HEK293 (cell line): ENCODE measurements at regions not wholly inside any gene's neighbourhood (a gene's known extent, or its start where the extent isn't known, plus 50 kb on each side); places are given as distances from the start of the nearest gene placed in this dataset.

ENCODE experiments used
- CTCF ChIA-PET: fragments of 350-600 bp; formaldehyde crosslinking; extraction: SDS; loops from one replicate; lab custom pipeline; 2021; ENCODE audit warnings: antibody characterized with exemption; lab: Yijun Ruan, JAX
- POLR2A ChIA-PET: fragments of 300-600 bp; formaldehyde crosslinking; extraction: SDS; loops from one replicate; lab custom pipeline; 2020; ENCODE audit warnings: antibody characterized with exemption, inconsistent platforms; lab: Yijun Ruan, JAX
- H3K27ac ChIP-seq: fragments of 200-500 bp; sonication (Bioruptor generic); 2 replicates; pipeline ENCODE4 v1.5.1; 2014; ENCODE audit warnings: low read depth, low read length, control low read depth, inconsistent platforms; ENCODE audit errors: extremely low read depth
- H3K36me3 ChIP-seq, 2 experiments: fragments of 200-500 bp in 1 of 2; sonication (Bioruptor generic) in 1 of 2; 1 replicate in 1 of 2; 2 replicates in 1 of 2; pipeline ENCODE4 v1.5.1; 2014 to 2017; ENCODE audit warnings: inconsistent platforms in 2 of 2, low read length in 2 of 2; ENCODE audit not compliant: control insufficient read depth in 2 of 2, insufficient read depth in 1 of 2
- H3K4me1 ChIP-seq: fragments of 200-500 bp; sonication (Bioruptor generic); 2 replicates; pipeline ENCODE4 v1.5.1; 2014; ENCODE audit warnings: mild to moderate bottlenecking, low read length, inconsistent platforms; ENCODE audit not compliant: control insufficient read depth, insufficient read depth
- H3K4me3 ChIP-seq: 2 replicates; pipeline ENCODE4 v1.5.1; 2011; ENCODE audit warnings: low read depth, mild to moderate bottlenecking, control low read depth, low read length, moderate library complexity
- H3K9me3 ChIP-seq: fragments of 200-500 bp; sonication (Bioruptor generic); 2 replicates; pipeline ENCODE4 v1.5.1; 2014; ENCODE audit warnings: low read depth, low read length, inconsistent platforms; ENCODE audit not compliant: control insufficient read depth, insufficient read depth
- BCL11B ChIP-seq: fragments of 450-650 bp; formaldehyde crosslinking; IDR thresholded peaks from 2 replicates; pipeline ENCODE4 v1.5.1; 2016; ENCODE audit warnings: low read depth, missing biosample characterization, missing genetic modification characterization
- EGR2 ChIP-seq: fragments of 450-650 bp; formaldehyde crosslinking; IDR thresholded peaks from 2 replicates; pipeline ENCODE4 v1.5.1; 2016; ENCODE audit warnings: low read depth, missing biosample characterization, missing genetic modification characterization
- GLI4 ChIP-seq: fragments of 450-650 bp; formaldehyde crosslinking; IDR thresholded peaks from 2 replicates; pipeline ENCODE4 v1.5.1; 2016; ENCODE audit warnings: missing biosample characterization, missing genetic modification characterization
- GLIS1 ChIP-seq: fragments of 450-650 bp; formaldehyde crosslinking; IDR thresholded peaks from 2 replicates; pipeline ENCODE4 v1.5.1; 2016; ENCODE audit warnings: missing biosample characterization, missing genetic modification characterization
- KLF8 ChIP-seq: fragments of 450-650 bp; formaldehyde crosslinking; IDR thresholded peaks from 2 replicates; pipeline ENCODE4 v1.5.1; 2016; ENCODE audit warnings: missing biosample characterization, missing genetic modification characterization
- PRDM10 ChIP-seq: fragments of 450-650 bp; formaldehyde crosslinking; IDR thresholded peaks from 2 replicates; pipeline ENCODE4 v1.5.1; 2016; ENCODE audit warnings: missing biosample characterization, missing genetic modification characterization
- SP2 ChIP-seq: fragments of 450-650 bp; formaldehyde crosslinking; IDR thresholded peaks from 2 replicates; pipeline ENCODE4 v1.5.1; 2016; ENCODE audit warnings: missing biosample characterization, missing genetic modification characterization
- SP3 ChIP-seq: fragments of 450-650 bp; formaldehyde crosslinking; IDR thresholded peaks from 2 replicates; pipeline ENCODE4 v1.5.1; 2016; ENCODE audit warnings: missing biosample characterization, missing genetic modification characterization
- SP7 ChIP-seq: fragments of 450-650 bp; formaldehyde crosslinking; IDR thresholded peaks from 2 replicates; pipeline ENCODE4 v1.5.1; 2016; ENCODE audit warnings: missing biosample characterization, missing genetic modification characterization
- ZBTB20 ChIP-seq: fragments of 450-650 bp; formaldehyde crosslinking; IDR thresholded peaks from 2 replicates; pipeline ENCODE4 v1.5.1; 2016; ENCODE audit warnings: missing biosample characterization, missing genetic modification characterization
- ZBTB44 ChIP-seq: fragments of 450-650 bp; IDR thresholded peaks from 2 replicates; pipeline ENCODE4 v1.5.1; 2018; ENCODE audit warnings: missing biosample characterization, mild to moderate bottlenecking, missing genetic modification characterization
- ZBTB8A ChIP-seq: fragments of 450-650 bp; formaldehyde crosslinking; IDR thresholded peaks from 2 replicates; pipeline ENCODE4 v1.5.1; 2016; ENCODE audit warnings: missing biosample characterization, missing genetic modification characterization
- ZFHX2 ChIP-seq: fragments of 450-650 bp; formaldehyde crosslinking; conservative IDR thresholded peaks from 2 replicates; pipeline ENCODE4 v1.5.1; 2016; ENCODE audit warnings: missing biosample characterization, missing genetic modification characterization
- ZFP37 ChIP-seq: fragments of 450-650 bp; formaldehyde crosslinking; IDR thresholded peaks from 2 replicates; pipeline ENCODE4 v1.5.1; 2016; ENCODE audit warnings: missing biosample characterization, missing genetic modification characterization
- ZFP69B ChIP-seq: fragments of 450-650 bp; formaldehyde crosslinking; IDR thresholded peaks from 2 replicates; pipeline ENCODE4 v1.5.1; 2016; ENCODE audit warnings: missing biosample characterization, missing genetic modification characterization
- ZIC2 ChIP-seq: fragments of 450-650 bp; formaldehyde crosslinking; IDR thresholded peaks from 2 replicates; pipeline ENCODE4 v1.5.1; 2016; ENCODE audit warnings: missing biosample characterization, missing genetic modification characterization
- ZNF16 ChIP-seq: fragments of 450-650 bp; formaldehyde crosslinking; IDR thresholded peaks from 2 replicates; pipeline ENCODE4 v1.5.1; 2016; ENCODE audit warnings: low read depth, missing biosample characterization, missing genetic modification characterization
- ZNF2 ChIP-seq: fragments of 450-650 bp; formaldehyde crosslinking; IDR thresholded peaks from 2 replicates; pipeline ENCODE4 v1.5.1; 2016; ENCODE audit warnings: missing biosample characterization, missing genetic modification characterization
- ZNF335 ChIP-seq: fragments of 450-650 bp; formaldehyde crosslinking; conservative IDR thresholded peaks from 2 replicates; pipeline ENCODE4 v1.5.1; 2016; ENCODE audit warnings: missing biosample characterization, missing genetic modification characterization
- ZNF394 ChIP-seq: fragments of 450-650 bp; formaldehyde crosslinking; IDR thresholded peaks from 2 replicates; pipeline ENCODE4 v1.5.1; 2016; ENCODE audit warnings: missing biosample characterization, missing genetic modification characterization, mild to moderate bottlenecking, moderate library complexity, borderline replicate concordance
- ZNF398 ChIP-seq: fragments of 450-650 bp; formaldehyde crosslinking; IDR thresholded peaks from 2 replicates; pipeline ENCODE4 v1.5.1; 2017; ENCODE audit warnings: missing biosample characterization, missing genetic modification characterization
- ZNF501 ChIP-seq: fragments of 450-650 bp; formaldehyde crosslinking; IDR thresholded peaks from 2 replicates; pipeline ENCODE4 v1.5.1; 2016; ENCODE audit warnings: missing biosample characterization, missing genetic modification characterization
- ZNF510 ChIP-seq: fragments of 450-650 bp; formaldehyde crosslinking; IDR thresholded peaks from 2 replicates; pipeline ENCODE4 v1.5.1; 2018; ENCODE audit warnings: mild to moderate bottlenecking, missing genetic modification characterization, missing biosample characterization; ENCODE audit not compliant: insufficient replicate concordance
- ZNF514 ChIP-seq: fragments of 450-650 bp; formaldehyde crosslinking; IDR thresholded peaks from 2 replicates; pipeline ENCODE4 v1.5.1; 2016; ENCODE audit warnings: missing biosample characterization, missing genetic modification characterization
- ZNF596 ChIP-seq: fragments of 450-650 bp; IDR thresholded peaks from 2 replicates; pipeline ENCODE4 v1.5.0; 2018; ENCODE audit warnings: missing biosample characterization, mild to moderate bottlenecking, missing genetic modification characterization, moderate library complexity
- ZNF692 ChIP-seq: fragments of 450-650 bp; formaldehyde crosslinking; IDR thresholded peaks from 2 replicates; pipeline ENCODE4 v1.5.1; 2016; ENCODE audit warnings: missing biosample characterization, missing genetic modification characterization
- ZNF747 ChIP-seq: fragments of 450-650 bp; formaldehyde crosslinking; IDR thresholded peaks from 2 replicates; pipeline ENCODE4 v1.5.1; 2016; ENCODE audit warnings: missing biosample characterization, missing genetic modification characterization
- ZNF76 ChIP-seq: fragments of 450-650 bp; formaldehyde crosslinking; IDR thresholded peaks from 2 replicates; pipeline ENCODE4; 2016; ENCODE audit warnings: low read depth, missing biosample characterization, missing genetic modification characterization, borderline replicate concordance
- ZNF830 ChIP-seq: fragments of 450-650 bp; IDR thresholded peaks from 2 replicates; pipeline ENCODE4 v1.5.0; 2018; ENCODE audit warnings: missing biosample characterization, missing genetic modification characterization, low read depth, mild to moderate bottlenecking, moderate library complexity
- ZSCAN30 ChIP-seq: fragments of 450-650 bp; IDR thresholded peaks from 2 replicates; pipeline ENCODE4 v1.5.1; 2018; ENCODE audit warnings: missing biosample characterization, mild to moderate bottlenecking, missing genetic modification characterization, moderate library complexity

- ChIA-PET POLR2A (interaction anchor here (0.5 to 2.3 kb wide), 12 partner anchors 9 to 475 kb away, joined by 3 to 21 read pairs (median 3); partner anchors contain the start of gene HMGA2), CTCF (no interaction called here)
- H3K4me1 ChIP-seq, result 0 out of 2 replicates have a peak, but pooled peaks cover 5% of the 10 kb centered on the region
- H3K27ac ChIP-seq, result peak overlapping the region; percentile 71
- peak overlapping the region; percentile 64 for H3K4me3 ChIP-seq
- H3K9me3 ChIP-seq, result no peaks in the 10 kb centered on the region
- H3K36me3 ChIP-seq, result no peaks in the 10 kb centered on the region
- TF ChIP-seq GLIS1 (tag by site-specific recombination) (peak; percentile 48), ZIC2 (peak; percentile 80), ZNF76 (tag by site-specific recombination) (no peak), ZNF394 (peak; percentile 12; the same call in 1 of the 2 replicates), ZNF830 (tag by site-specific recombination) (no peak), PRDM10 (tag by site-specific recombination) (peak; percentile 9; the same call in 1 of the 2 replicates), ZNF2 (tag by site-specific recombination) (peak; percentile 48; the same call in 1 of the 2 replicates), ZNF692 (tag by site-specific recombination) (peak; percentile 51), ZFP69B (tag by site-specific recombination) (no peak), KLF8 (tag by site-specific recombination) (0 out of 2 replicates have a peak, but pooled peaks have one; percentile 41), ZBTB44 (tag by site-specific recombination) (0 out of 2 replicates have a peak, but pooled peaks have one; percentile 3), ZBTB8A (tag by site-specific recombination) (peak; percentile 84), SP2 (tag by site-specific recombination) (peak; percentile 26; the same call in 1 of the 2 replicates), GLI4 (tag by site-specific recombination) (no peak), ZNF335 (tag by site-specific recombination) (peak; percentile 54), ZNF501 (tag by site-specific recombination) (peak; percentile 67), ZBTB20 (tag by site-specific recombination) (0 out of 2 replicates have a peak, but pooled peaks have one; percentile 51), ZNF596 (tag by site-specific recombination) (0 out of 2 replicates have a peak, but pooled peaks have one; percentile 32), SP3 (peak; percentile 53), ZFHX2 (peak; percentile 64; the same call in 1 of the 2 replicates), ZFP37 (no peak), ZNF510 (no peak), ZNF16 (tag by site-specific recombination) (no peak), ZNF514 (tag by site-specific recombination) (no peak), ZSCAN30 (tag by site-specific recombination) (peak; percentile 59; the same call in 1 of the 2 replicates), ZNF747 (no peak), BCL11B (tag by site-specific recombination) (peak; percentile 59; the same call in 1 of the 2 replicates), EGR2 (tag by site-specific recombination) (0 out of 2 replicates have a peak, but pooled peaks have one; percentile 48), SP7 (tag by site-specific recombination) (peak; percentile 56), ZNF398 (tag by site-specific recombination) (peak; percentile 81)
These were observed 83.2 kb upstream of the HMGA2 start for GRCh38 chr12:65740873-65741600.
